Endometrium (tissue), 2 donors: ENCODE measurements at regions not wholly inside any gene's neighbourhood (a gene's known extent, or its start where the extent isn't known, plus 50 kb on each side); places are given as distances from the start of the nearest gene placed in this dataset.

Source experiments
- FAIRE-seq: peaks from 2 replicates; lab custom pipeline; 2012; peaks lifted over from hg19 to GRCh38; lab: Jason Lieb, UNC
- donor health status: control.
- donor health status: control.

- no peak for FAIRE-seq
Observed at GRCh38 chr2:105621038-105621437, 123.7 kb upstream of the NCK2 start.

GRCh38 chr2:105618351-105618659, 126.4 kb upstream of the NCK2 start:
- FAIRE-seq = no peak

- no peak for FAIRE-seq
Observed at GRCh38 chr2:105617631-105618350, 126.9 kb upstream of the NCK2 start.

- no peak for FAIRE-seq
Observed at GRCh38 chr2:105615305-105615704, 129.4 kb upstream of the NCK2 start.

- FAIRE-seq = no peak
Observed at GRCh38 chr2:105611811-105612424, 132.8 kb upstream of the NCK2 start.

- FAIRE-seq = no peak
Observed at GRCh38 chr2:105611333-105611637, 133.4 kb upstream of the NCK2 start.

GRCh38 chr2:105610576-105611332, 134.0 kb upstream of the NCK2 start:
- FAIRE-seq = no peak

- no peak for FAIRE-seq
Observed at GRCh38 chr2:105609746-105610402, 134.8 kb upstream of the NCK2 start.

- no peak for FAIRE-seq
Observed at GRCh38 chr2:105607920-105608504, 136.7 kb upstream of the NCK2 start.

- FAIRE-seq = no peak
Observed at GRCh38 chr2:105606081-105606480, 138.6 kb upstream of the NCK2 start.

GRCh38 chr2:105604938-105605337, 139.8 kb upstream of the NCK2 start:
- FAIRE-seq = no peak

GRCh38 chr2:105600949-105601794, 143.5 kb upstream of the NCK2 start:
- FAIRE-seq = no peak

- FAIRE-seq = no peak
Observed at GRCh38 chr2:105600602-105600948, 144.1 kb upstream of the NCK2 start.

GRCh38 chr2:105600037-105600442, 144.7 kb upstream of the NCK2 start:
- no peak for FAIRE-seq

- FAIRE-seq = no peak
Observed at GRCh38 chr2:105598829-105599698, 145.6 kb upstream of the NCK2 start.

GRCh38 chr2:105597806-105598803, 146.6 kb upstream of the NCK2 start:
- FAIRE-seq = no peak

- FAIRE-seq = no peak
Observed at GRCh38 chr2:105597011-105597805, 147.5 kb upstream of the NCK2 start.

- no peak for FAIRE-seq
Observed at GRCh38 chr2:105596411-105596921, 148.2 kb upstream of the NCK2 start.

- FAIRE-seq = no peak
Observed at GRCh38 chr2:105595536-105595935, 149.2 kb upstream of the NCK2 start.
